ENCODE measurements at regions not wholly inside any gene's neighbourhood (a gene's known extent, or its start where the extent isn't known, plus 50 kb on each side); places are given as distances from the start of the nearest gene placed in this dataset.
"Not testable (repeated sequence)": the region's sequence is repeated elsewhere in the genome, so short reads cannot be mapped to it uniquely, and the experiment has no call there.

GRCh38 chr7:85914437-85914836, 727.6 kb upstream of the SEMA3D start:
- H3K27ac Mint-ChIP-seq: no peak overlapping the region
- DNase-seq: no peak
- POLR2A ChIA-PET: no interaction called here
- no peak overlapping the region for H3K4me3 Mint-ChIP-seq
- peaks cover 3% of the 10 kb centered on the region for H3K9me3 Mint-ChIP-seq (ENCODE audit: insufficient read depth)
- CTCF ChIA-PET: no interaction called here
- no peaks in the 10 kb centered on the region for H3K36me3 Mint-ChIP-seq (ENCODE audit: low read depth)
- ATAC-seq: no peak
- H3K27me3 Mint-ChIP-seq (ENCODE audit: low read depth): no peaks in the 10 kb centered on the region
- H3K4me1 Mint-ChIP-seq (ENCODE audit: low read depth): no peaks in the 10 kb centered on the region

- no peak overlapping the region for H3K27ac Mint-ChIP-seq
- H3K4me1 Mint-ChIP-seq (ENCODE audit: low read depth): no peaks in the 10 kb centered on the region
- POLR2A ChIA-PET: no interaction called here
- no peak for ATAC-seq
- no peak for DNase-seq
- no peak overlapping the region for H3K4me3 Mint-ChIP-seq
- CTCF ChIA-PET: no interaction called here
- H3K36me3 Mint-ChIP-seq (ENCODE audit: low read depth): no peaks in the 10 kb centered on the region
- no peaks in the 10 kb centered on the region for H3K9me3 Mint-ChIP-seq (ENCODE audit: insufficient read depth)
- H3K27me3 Mint-ChIP-seq (ENCODE audit: low read depth): no peaks in the 10 kb centered on the region
These were observed 721.2 kb upstream of the SEMA3D start for GRCh38 chr7:85908051-85908450.

DNA sequence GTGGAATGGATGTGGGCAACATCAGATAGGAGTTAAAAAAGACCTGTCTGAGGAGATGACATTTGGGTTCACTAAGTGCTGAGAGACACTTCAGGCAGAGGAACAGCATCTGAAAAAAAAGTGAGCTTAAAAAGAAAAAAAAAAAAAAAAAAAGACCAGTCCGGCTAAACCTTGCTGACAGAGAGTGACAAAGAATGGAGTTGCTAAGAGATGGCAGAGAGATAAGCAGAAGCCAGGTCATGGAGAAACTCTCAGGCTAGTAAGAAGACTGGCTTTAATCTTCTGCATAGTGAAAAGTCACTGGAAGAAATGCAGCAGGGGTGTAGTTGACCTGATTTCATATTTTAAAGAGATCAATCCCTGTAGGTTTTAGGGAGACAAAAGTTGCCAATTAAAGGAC, 711.1 kb upstream of the SEMA3D start:
- no peak for ATAC-seq
- H3K27me3 Mint-ChIP-seq (ENCODE audit: low read depth): no peaks in the 10 kb centered on the region
- no peaks in the 10 kb centered on the region for H3K36me3 Mint-ChIP-seq (ENCODE audit: low read depth)
- no peaks in the 10 kb centered on the region for H3K9me3 Mint-ChIP-seq (ENCODE audit: insufficient read depth)
- CTCF ChIA-PET: interaction anchor here (0.6 kb wide), 1 partner anchor 63 kb away, joined by 3 read pairs; no protein-coding TSS in a partner anchor
- no peak overlapping the region for H3K4me3 Mint-ChIP-seq
- H3K4me1 Mint-ChIP-seq (ENCODE audit: low read depth): no peaks in the 10 kb centered on the region
- DNase-seq: no peak
- no peak overlapping the region for H3K27ac Mint-ChIP-seq
- POLR2A ChIA-PET: no interaction called here

- Mint-ChIP-seq H3K27me3 (ENCODE audit: low read depth) (no peaks in the 10 kb centered on the region), H3K4me1 (ENCODE audit: low read depth) (no peaks in the 10 kb centered on the region), H3K9me3 (ENCODE audit: insufficient read depth) (no peaks in the 10 kb centered on the region), H3K4me3 (no peak overlapping the region), H3K36me3 (ENCODE audit: low read depth) (no peaks in the 10 kb centered on the region), H3K27ac (no peak overlapping the region)
- no peak for ATAC-seq
- DNase-seq: no peak
- ChIA-PET CTCF (no interaction called here), POLR2A (no interaction called here)
These were observed 709.7 kb upstream of the SEMA3D start for GRCh38 chr7:85896531-85896930.

- no peak for DNase-seq
- ATAC-seq: no peak
- no peaks in the 10 kb centered on the region for H3K27me3 Mint-ChIP-seq (ENCODE audit: low read depth)
- no peaks in the 10 kb centered on the region for H3K9me3 Mint-ChIP-seq (ENCODE audit: insufficient read depth)
- ChIA-PET CTCF (no interaction called here), POLR2A (no interaction called here)
- H3K36me3 Mint-ChIP-seq (ENCODE audit: low read depth): no peaks in the 10 kb centered on the region
- no peak overlapping the region for H3K4me3 Mint-ChIP-seq
- no peak overlapping the region for H3K27ac Mint-ChIP-seq
- no peaks in the 10 kb centered on the region for H3K4me1 Mint-ChIP-seq (ENCODE audit: low read depth)
These were observed 709.0 kb upstream of the SEMA3D start for GRCh38 chr7:85895835-85896234.

DNA sequence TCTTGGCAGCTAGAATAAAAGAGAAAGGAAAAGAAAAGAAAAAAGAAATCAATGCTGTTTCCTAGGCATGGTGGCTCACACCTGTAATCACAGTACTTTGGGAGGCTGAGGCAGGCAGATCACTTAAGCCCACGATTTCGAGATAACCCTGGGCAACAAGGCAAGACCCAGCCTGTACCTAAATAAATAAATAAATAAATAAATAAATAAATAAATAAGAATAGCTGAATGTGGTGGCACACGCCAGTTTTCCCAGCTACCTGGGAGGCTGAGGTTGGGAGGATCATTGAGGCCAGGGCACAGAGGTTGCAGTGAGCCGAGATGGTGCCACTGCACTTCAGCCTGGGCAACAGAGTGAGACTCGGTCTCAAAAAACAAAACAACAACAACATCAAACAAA, 705.0 kb upstream of the SEMA3D start:
- H3K9me3 Mint-ChIP-seq (ENCODE audit: insufficient read depth); H3K27me3 Mint-ChIP-seq (ENCODE audit: low read depth); H3K36me3 Mint-ChIP-seq (ENCODE audit: low read depth); H3K4me1 Mint-ChIP-seq (ENCODE audit: low read depth); CTCF ChIA-PET; H3K4me3 Mint-ChIP-seq; ATAC-seq; H3K27ac Mint-ChIP-seq; POLR2A ChIA-PET; DNase-seq: not testable (repeated sequence)

DNA sequence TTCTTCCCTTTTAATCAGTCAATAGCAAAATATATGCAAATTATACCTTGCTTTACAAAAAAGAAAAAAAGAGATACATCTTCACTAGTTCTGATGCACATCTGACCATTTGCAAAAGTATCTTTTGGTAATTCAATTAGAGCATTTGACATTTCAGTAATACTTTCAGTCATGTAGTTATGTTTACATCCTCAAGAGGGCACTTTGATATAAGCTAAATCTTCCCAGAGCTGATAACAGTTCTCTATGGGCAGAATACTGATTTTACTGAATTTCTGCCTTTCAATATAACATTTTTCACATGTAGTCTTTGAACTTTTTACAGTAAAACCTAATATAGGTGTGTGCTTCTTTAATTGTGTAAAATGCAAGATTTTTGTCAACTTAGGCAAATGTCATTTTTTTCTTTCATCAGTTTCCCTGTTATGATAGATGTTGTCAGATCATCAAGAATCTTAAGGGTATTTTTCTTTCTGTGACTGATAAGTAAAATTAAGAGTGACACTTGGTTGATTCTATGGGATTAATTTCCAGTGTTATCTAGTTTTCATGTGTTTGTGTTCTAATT, 703.5 kb upstream of the SEMA3D start:
- H3K27me3 Mint-ChIP-seq (ENCODE audit: low read depth): no peaks in the 10 kb centered on the region
- ChIA-PET CTCF (interaction anchor here (1.0 kb wide), 1 partner anchor 579 kb away, joined by 3 read pairs; no protein-coding TSS in a partner anchor), POLR2A (no interaction called here)
- no peak for DNase-seq
- no peaks in the 10 kb centered on the region for H3K9me3 Mint-ChIP-seq (ENCODE audit: insufficient read depth)
- no peak overlapping the region for H3K4me3 Mint-ChIP-seq
- H3K4me1 Mint-ChIP-seq (ENCODE audit: low read depth): no peaks in the 10 kb centered on the region
- no peak overlapping the region for H3K27ac Mint-ChIP-seq
- H3K36me3 Mint-ChIP-seq (ENCODE audit: low read depth): no peaks in the 10 kb centered on the region
- no peak for ATAC-seq

- POLR2A ChIA-PET: no interaction called here
- H3K4me1 Mint-ChIP-seq (ENCODE audit: low read depth): no peaks in the 10 kb centered on the region
- no peak overlapping the region for H3K4me3 Mint-ChIP-seq
- no peaks in the 10 kb centered on the region for H3K36me3 Mint-ChIP-seq (ENCODE audit: low read depth)
- no peak overlapping the region for H3K27ac Mint-ChIP-seq
- no peaks in the 10 kb centered on the region for H3K9me3 Mint-ChIP-seq (ENCODE audit: insufficient read depth)
- ATAC-seq: no peak
- H3K27me3 Mint-ChIP-seq (ENCODE audit: low read depth): no peaks in the 10 kb centered on the region
- CTCF ChIA-PET: no interaction called here
- DNase-seq: no peak
These were observed 700.3 kb upstream of the SEMA3D start for GRCh38 chr7:85887133-85887532.

- H3K4me3 Mint-ChIP-seq: no peak overlapping the region
- H3K36me3 Mint-ChIP-seq (ENCODE audit: low read depth): no peaks in the 10 kb centered on the region
- DNase-seq (no peak), ATAC-seq (no peak)
- POLR2A ChIA-PET: no interaction called here
- no peaks in the 10 kb centered on the region for H3K4me1 Mint-ChIP-seq (ENCODE audit: low read depth)
- CTCF ChIA-PET: no interaction called here
- no peaks in the 10 kb centered on the region for H3K27me3 Mint-ChIP-seq (ENCODE audit: low read depth)
- H3K27ac Mint-ChIP-seq: no peak overlapping the region
- H3K9me3 Mint-ChIP-seq (ENCODE audit: insufficient read depth): peaks cover 7% of the 10 kb centered on the region
These were observed 695.5 kb upstream of the SEMA3D start for GRCh38 chr7:85882335-85882734.

DNA sequence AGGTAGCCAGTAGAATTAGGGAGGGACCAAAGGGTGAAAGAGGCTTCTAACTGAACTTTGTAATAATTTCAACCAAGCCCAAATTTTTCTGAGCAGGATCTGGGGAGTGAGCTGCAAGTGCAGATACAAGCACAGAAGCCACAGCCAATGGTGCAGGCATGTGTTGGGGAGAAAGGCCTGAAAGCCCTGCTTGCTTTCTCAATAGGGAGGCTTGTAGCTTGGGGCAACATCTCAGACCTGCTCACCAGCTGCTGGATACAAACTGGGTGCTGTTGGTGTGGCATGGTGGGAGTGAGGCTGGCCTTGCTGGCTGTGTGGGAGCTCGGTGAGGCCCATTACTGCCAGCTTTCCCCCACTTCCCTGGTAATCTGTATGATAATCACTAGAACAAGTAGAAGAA, 688.5 kb upstream of the SEMA3D start:
- no peaks in the 10 kb centered on the region for H3K27me3 Mint-ChIP-seq (ENCODE audit: low read depth)
- CTCF ChIA-PET: no interaction called here
- no peak for DNase-seq
- no peaks in the 10 kb centered on the region for H3K36me3 Mint-ChIP-seq (ENCODE audit: low read depth)
- POLR2A ChIA-PET: no interaction called here
- peaks cover 9% of the 10 kb centered on the region for H3K9me3 Mint-ChIP-seq (ENCODE audit: insufficient read depth)
- no peak for ATAC-seq
- H3K27ac Mint-ChIP-seq: no peak overlapping the region
- no peak overlapping the region for H3K4me3 Mint-ChIP-seq
- no peaks in the 10 kb centered on the region for H3K4me1 Mint-ChIP-seq (ENCODE audit: low read depth)

DNA sequence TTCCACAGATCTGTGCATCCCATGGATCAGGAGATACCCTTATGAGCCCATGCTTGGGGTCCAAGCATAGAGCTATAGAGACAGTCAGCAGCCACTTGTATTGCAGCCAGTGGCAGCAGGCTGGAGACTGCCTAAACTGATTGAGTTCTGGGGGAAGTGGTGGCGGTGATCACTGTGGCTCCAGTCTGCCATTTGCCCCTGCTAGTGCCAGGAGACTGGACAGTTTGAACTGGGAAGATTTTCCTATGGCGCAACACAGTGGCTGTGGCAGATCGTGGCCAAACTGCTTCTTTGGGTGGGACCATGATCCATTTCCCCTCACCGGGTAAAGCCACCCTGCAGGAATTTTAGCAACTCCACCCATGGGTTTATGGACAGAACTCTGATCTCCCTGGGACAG, 679.7 kb upstream of the SEMA3D start:
- H3K36me3 Mint-ChIP-seq (ENCODE audit: low read depth): no peaks in the 10 kb centered on the region
- POLR2A ChIA-PET: no interaction called here
- CTCF ChIA-PET: no interaction called here
- no peaks in the 10 kb centered on the region for H3K4me1 Mint-ChIP-seq (ENCODE audit: low read depth)
- no peak overlapping the region for H3K4me3 Mint-ChIP-seq
- H3K9me3 Mint-ChIP-seq (ENCODE audit: insufficient read depth): peaks cover 15% of the 10 kb centered on the region
- DNase-seq (no peak), ATAC-seq (no peak)
- H3K27ac Mint-ChIP-seq: no peak overlapping the region
- no peaks in the 10 kb centered on the region for H3K27me3 Mint-ChIP-seq (ENCODE audit: low read depth)

DNA sequence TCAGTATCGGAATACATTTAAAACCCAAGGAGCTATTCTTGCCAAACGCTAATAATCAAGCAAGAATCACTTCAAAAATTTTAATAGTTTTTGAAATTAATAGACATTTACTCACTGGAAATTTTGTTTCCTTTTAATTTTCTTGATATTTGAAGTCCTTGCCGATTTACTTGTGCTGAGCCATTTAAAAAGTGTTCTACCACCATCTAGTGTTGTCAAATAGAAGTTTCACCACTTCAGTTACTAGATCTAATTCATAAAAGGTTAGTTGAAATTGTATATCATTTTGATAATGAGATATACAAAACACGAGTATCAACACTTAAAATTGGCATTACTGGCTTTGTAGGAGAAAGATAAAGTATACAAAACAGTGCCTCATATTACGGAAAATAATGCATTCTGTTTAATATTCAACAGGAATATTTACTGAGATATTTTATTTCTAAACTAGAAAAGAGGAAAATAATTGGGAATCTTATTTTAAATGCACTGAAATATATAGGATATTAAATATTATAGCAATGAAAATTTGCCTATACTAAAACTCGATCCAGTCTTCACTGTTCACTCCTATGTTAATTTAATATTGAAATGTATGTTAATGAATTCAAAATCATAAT, 664.8 kb upstream of the SEMA3D start:
- no peaks in the 10 kb centered on the region for H3K36me3 Mint-ChIP-seq (ENCODE audit: low read depth)
- ChIA-PET CTCF (no interaction called here), POLR2A (no interaction called here)
- DNase-seq (no peak), ATAC-seq (no peak)
- no peaks in the 10 kb centered on the region for H3K4me1 Mint-ChIP-seq (ENCODE audit: low read depth)
- H3K9me3 Mint-ChIP-seq (ENCODE audit: insufficient read depth): no peaks in the 10 kb centered on the region
- no peak overlapping the region for H3K4me3 Mint-ChIP-seq
- no peak overlapping the region for H3K27ac Mint-ChIP-seq
- no peaks in the 10 kb centered on the region for H3K27me3 Mint-ChIP-seq (ENCODE audit: low read depth)

DNA sequence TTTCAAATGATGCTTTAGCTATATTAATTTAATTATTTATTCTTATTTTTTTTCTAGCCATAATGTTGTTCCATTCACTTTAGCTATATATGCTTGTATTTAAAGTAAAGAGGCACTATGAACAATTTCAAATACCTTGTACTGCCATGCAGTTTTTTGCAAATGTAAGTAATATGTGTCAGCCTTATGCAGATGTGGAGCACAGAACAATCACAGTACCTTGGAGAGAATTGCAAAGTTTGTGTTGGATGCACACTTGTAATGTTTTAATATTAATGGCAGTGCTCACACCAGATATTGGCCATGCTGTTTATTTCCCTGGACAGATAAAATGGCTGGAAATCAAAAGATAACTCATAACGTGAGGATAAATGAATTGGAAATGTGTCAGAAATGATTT, 663.5 kb upstream of the SEMA3D start:
- no peak overlapping the region for H3K4me3 Mint-ChIP-seq
- H3K27ac Mint-ChIP-seq: no peak overlapping the region
- no peaks in the 10 kb centered on the region for H3K9me3 Mint-ChIP-seq (ENCODE audit: insufficient read depth)
- ATAC-seq (no peak), DNase-seq (no peak)
- no peaks in the 10 kb centered on the region for H3K4me1 Mint-ChIP-seq (ENCODE audit: low read depth)
- CTCF ChIA-PET: no interaction called here
- POLR2A ChIA-PET: no interaction called here
- no peaks in the 10 kb centered on the region for H3K36me3 Mint-ChIP-seq (ENCODE audit: low read depth)
- H3K27me3 Mint-ChIP-seq (ENCODE audit: low read depth): no peaks in the 10 kb centered on the region

Data from activated CD8-positive, alpha-beta T cell treated with anti-CD3 and anti-CD28 coated beads, Interleukin-2, amount 10 ng/mL, durations not matched to agents 7 days and 5 days (primary cell).